ENCODE measurements at regions not wholly inside any gene's neighbourhood (a gene's known extent, or its start where the extent isn't known, plus 50 kb on each side); places are given as distances from the start of the nearest gene placed in this dataset.

- H3K4me3 ChIP-seq (ENCODE audit: low read length): no peak overlapping the region
- H3K27me3 ChIP-seq (ENCODE audit: insufficient read depth, low read length): no peaks in the 10 kb centered on the region
- H3K4me1 ChIP-seq (ENCODE audit: insufficient read depth, low read length): no peaks in the 10 kb centered on the region
- no peaks in the 10 kb centered on the region for H3K9me3 ChIP-seq (ENCODE audit: low read depth, low read length)
Measured at GRCh38 chr6:102517506-102517905, 1124.0 kb downstream of the GRIK2 start.

GRCh38 chr6:102501615-102502014, 1108.1 kb downstream of the GRIK2 start:
- no peaks in the 10 kb centered on the region for H3K27me3 ChIP-seq (ENCODE audit: insufficient read depth, low read length)
- no peaks in the 10 kb centered on the region for H3K9me3 ChIP-seq (ENCODE audit: low read depth, low read length)
- no peak overlapping the region for H3K4me3 ChIP-seq (ENCODE audit: low read length)
- H3K4me1 ChIP-seq (ENCODE audit: insufficient read depth, low read length): no peaks in the 10 kb centered on the region

- Histone ChIP-seq H3K27me3 (ENCODE audit: insufficient read depth, low read length) (no peaks in the 10 kb centered on the region), H3K9me3 (ENCODE audit: low read depth, low read length) (no peaks in the 10 kb centered on the region), H3K4me3 (ENCODE audit: low read length) (no peak overlapping the region), H3K4me1 (ENCODE audit: insufficient read depth, low read length) (no peaks in the 10 kb centered on the region)
Measured at GRCh38 chr6:102494808-102495207, 1101.3 kb downstream of the GRIK2 start.

GRCh38 chr6:102493485-102493884, 1100.0 kb downstream of the GRIK2 start:
- Histone ChIP-seq H3K4me1 (ENCODE audit: insufficient read depth, low read length) (no peaks in the 10 kb centered on the region), H3K27me3 (ENCODE audit: insufficient read depth, low read length) (no peaks in the 10 kb centered on the region), H3K4me3 (ENCODE audit: low read length) (no peak overlapping the region), H3K9me3 (ENCODE audit: low read depth, low read length) (no peaks in the 10 kb centered on the region)

DNA sequence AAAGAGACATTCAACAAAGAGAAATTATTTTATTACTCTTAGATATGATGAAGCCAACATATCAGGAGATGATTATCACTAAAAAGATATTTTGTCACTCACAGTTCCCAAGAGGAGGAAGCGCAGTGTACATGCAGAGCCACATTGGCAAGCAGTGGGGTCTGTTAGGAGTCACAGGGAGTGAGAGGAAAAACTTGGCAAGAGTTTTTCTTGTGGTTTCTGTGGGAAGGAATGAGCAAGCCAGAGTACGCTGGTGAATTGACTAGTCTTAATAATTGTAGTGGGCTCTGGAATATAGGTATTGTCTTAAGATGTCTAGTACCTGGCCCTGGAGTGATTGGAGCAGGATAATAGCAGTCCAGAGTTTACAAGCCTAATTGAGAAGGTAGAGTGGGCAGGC, 1095.2 kb downstream of the GRIK2 start:
- H3K4me3 ChIP-seq (ENCODE audit: low read length): no peak overlapping the region
- H3K9me3 ChIP-seq (ENCODE audit: low read depth, low read length): no peaks in the 10 kb centered on the region
- no peaks in the 10 kb centered on the region for H3K27me3 ChIP-seq (ENCODE audit: insufficient read depth, low read length)
- H3K4me1 ChIP-seq (ENCODE audit: insufficient read depth, low read length): no peaks in the 10 kb centered on the region

DNA sequence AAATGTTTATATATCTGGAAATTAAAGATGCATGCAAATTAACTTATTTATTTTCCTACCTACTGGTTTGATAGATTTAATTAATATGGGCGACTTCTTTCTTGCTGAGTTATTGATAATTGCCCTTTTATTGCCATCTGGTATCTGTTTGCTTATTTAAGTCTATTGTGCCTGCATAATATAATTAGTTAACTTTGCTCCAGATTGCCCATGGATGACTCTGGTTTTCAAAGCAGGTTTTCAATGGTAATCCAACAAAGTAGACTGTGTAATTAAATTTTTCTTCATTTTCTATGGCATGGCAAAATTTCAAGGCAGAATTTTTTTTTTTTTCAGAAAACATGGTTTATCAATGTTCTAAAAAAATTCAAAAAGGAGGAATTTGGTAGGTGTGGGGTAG, 1092.0 kb downstream of the GRIK2 start:
- Histone ChIP-seq H3K9me3 (ENCODE audit: low read depth, low read length) (no peaks in the 10 kb centered on the region), H3K27me3 (ENCODE audit: insufficient read depth, low read length) (no peaks in the 10 kb centered on the region), H3K4me1 (ENCODE audit: insufficient read depth, low read length) (no peaks in the 10 kb centered on the region), H3K4me3 (ENCODE audit: low read length) (no peak overlapping the region)

- no peaks in the 10 kb centered on the region for H3K27me3 ChIP-seq (ENCODE audit: insufficient read depth, low read length)
- H3K9me3 ChIP-seq (ENCODE audit: low read depth, low read length): no peaks in the 10 kb centered on the region
- no peaks in the 10 kb centered on the region for H3K4me1 ChIP-seq (ENCODE audit: insufficient read depth, low read length)
- H3K4me3 ChIP-seq (ENCODE audit: low read length): no peak overlapping the region
Measured at GRCh38 chr6:102474041-102474807, 1080.7 kb downstream of the GRIK2 start.

DNA sequence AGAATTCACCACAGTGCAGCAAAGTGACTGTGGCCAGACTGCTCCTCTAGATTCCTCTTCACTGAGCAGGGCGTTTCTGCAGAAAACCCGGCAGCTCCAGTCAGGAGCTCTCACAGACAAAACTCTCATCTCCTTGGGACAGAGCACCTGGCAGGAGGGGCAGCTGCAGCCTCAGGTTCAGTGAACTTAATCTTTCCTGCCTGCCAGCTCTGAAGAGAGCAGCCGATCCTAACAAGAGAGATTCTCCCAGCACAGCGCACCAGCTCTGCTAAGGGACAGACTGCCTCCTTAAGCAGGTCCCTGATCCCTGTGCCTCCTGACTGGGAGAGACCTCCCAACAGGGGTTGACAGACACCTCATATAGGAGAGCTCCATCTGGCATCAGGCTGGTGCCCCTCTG, 1065.5 kb downstream of the GRIK2 start:
- Histone ChIP-seq H3K4me1 (ENCODE audit: insufficient read depth, low read length) (no peaks in the 10 kb centered on the region), H3K4me3 (ENCODE audit: low read length) (no peak overlapping the region), H3K9me3 (ENCODE audit: low read depth, low read length) (no peaks in the 10 kb centered on the region), H3K27me3 (ENCODE audit: insufficient read depth, low read length) (no peaks in the 10 kb centered on the region)

DNA sequence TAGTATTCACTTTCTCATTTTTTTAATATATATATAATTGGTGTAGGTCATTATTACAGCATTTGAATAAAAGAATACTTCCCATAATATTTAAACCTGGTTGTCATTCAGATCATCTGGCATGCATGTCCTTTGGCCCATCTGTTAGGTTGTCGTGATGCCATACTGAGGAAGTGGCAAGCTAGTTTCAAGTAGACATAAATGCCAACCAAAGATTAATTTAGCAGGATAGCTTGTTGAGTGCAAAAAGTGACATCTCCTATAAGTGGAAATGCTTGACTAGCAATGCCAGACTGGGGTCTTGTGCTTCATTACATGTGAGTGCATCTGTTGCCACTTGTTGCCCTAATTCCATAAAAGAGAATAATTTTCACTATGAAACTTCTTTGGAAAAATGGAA, 1044.7 kb downstream of the GRIK2 start:
- Histone ChIP-seq H3K9me3 (ENCODE audit: low read depth, low read length) (no peaks in the 10 kb centered on the region), H3K4me1 (ENCODE audit: insufficient read depth, low read length) (no peaks in the 10 kb centered on the region), H3K27me3 (ENCODE audit: insufficient read depth, low read length) (no peaks in the 10 kb centered on the region), H3K4me3 (ENCODE audit: low read length) (no peak overlapping the region)

- no peak overlapping the region for H3K4me3 ChIP-seq (ENCODE audit: low read length)
- H3K4me1 ChIP-seq (ENCODE audit: insufficient read depth, low read length): no peaks in the 10 kb centered on the region
- no peaks in the 10 kb centered on the region for H3K27me3 ChIP-seq (ENCODE audit: insufficient read depth, low read length)
- H3K9me3 ChIP-seq (ENCODE audit: low read depth, low read length): no peaks in the 10 kb centered on the region
Measured at GRCh38 chr6:102417368-102417998, 1024.0 kb downstream of the GRIK2 start.

DNA sequence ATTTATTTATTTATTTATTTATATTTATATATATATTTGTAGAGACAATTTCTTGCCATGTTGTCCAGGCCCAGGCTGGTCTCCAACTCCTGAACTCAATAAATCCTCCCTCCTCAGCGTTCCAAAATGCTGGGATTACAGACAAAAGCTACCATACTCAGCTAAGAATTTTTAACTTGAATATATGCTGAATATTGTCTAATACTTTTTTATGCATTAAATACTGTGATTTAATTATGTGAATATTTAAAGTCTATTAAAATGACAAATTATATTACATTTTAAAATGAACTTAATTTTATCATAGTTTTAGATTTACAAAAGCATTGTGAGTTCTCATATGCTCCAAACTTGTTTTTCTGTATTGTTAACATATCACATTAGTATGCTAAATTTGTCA, 1022.4 kb downstream of the GRIK2 start:
- no peak overlapping the region for H3K4me3 ChIP-seq (ENCODE audit: low read length)
- H3K9me3 ChIP-seq (ENCODE audit: low read depth, low read length): no peaks in the 10 kb centered on the region
- H3K27me3 ChIP-seq (ENCODE audit: insufficient read depth, low read length): no peaks in the 10 kb centered on the region
- H3K4me1 ChIP-seq (ENCODE audit: insufficient read depth, low read length): no peaks in the 10 kb centered on the region

DNA sequence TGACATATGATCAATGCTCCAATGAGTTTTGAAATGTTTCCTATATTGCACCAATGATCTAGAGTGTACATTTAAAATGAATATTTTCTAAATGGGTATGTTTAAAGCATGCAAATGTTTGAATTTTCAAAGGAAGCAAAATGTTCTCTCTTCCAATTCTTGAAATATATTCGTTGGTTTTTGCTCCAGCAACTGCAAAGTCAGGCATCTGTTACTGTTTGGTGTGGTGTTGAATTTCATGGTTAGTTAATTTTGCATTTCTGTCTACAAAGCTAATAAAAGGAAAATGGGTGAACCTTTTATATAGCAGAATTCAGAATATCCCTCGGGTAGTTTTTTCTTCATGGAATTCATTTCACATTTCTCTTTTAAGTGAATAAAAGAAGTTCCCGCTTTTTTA, 1018.3 kb downstream of the GRIK2 start:
- no peaks in the 10 kb centered on the region for H3K27me3 ChIP-seq (ENCODE audit: insufficient read depth, low read length)
- no peaks in the 10 kb centered on the region for H3K4me1 ChIP-seq (ENCODE audit: insufficient read depth, low read length)
- no peak overlapping the region for H3K4me3 ChIP-seq (ENCODE audit: low read length)
- H3K9me3 ChIP-seq (ENCODE audit: low read depth, low read length): no peaks in the 10 kb centered on the region

DNA sequence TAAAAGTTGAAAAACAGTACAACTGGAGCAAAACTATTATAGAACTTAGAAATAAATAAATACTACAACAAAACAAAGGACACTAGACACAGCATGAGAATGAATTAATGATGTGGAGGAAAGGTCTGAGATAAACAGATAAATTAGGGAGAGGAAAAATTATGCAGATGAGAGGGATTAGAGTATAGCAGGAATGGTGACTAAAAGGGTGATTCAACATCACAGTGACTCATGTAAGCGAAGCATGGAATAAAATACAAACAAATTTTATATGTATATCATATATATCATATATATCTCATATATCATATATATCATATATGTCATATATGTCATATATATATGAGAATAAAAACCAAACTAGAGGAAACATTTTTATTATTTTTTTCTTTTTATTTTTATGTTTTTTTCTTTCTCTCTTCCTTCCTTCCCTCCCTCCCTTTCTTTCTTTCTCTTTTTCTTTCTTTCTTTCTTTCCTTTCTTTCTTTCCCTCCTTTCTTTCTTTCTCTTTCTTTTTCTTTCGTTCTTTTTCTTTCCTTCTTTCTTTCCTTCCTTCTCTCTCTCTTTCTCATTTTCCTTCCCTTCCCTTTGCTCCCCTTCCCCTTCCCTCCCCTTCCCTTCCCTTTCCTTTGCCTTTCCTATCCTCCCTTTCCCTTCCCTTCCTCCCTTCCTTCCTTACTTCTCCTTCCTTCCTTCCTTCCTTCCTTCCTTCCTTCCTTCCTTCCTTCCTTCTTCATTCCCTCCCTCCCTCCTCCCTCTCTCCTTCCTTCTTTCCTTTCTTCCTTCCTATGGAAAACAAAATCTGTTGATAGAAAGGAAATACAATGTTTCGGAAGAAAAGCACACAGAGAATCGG, 1014.6 kb downstream of the GRIK2 start:
- no peaks in the 10 kb centered on the region for H3K9me3 ChIP-seq (ENCODE audit: low read depth, low read length)
- no peaks in the 10 kb centered on the region for H3K27me3 ChIP-seq (ENCODE audit: insufficient read depth, low read length)
- H3K4me1 ChIP-seq (ENCODE audit: insufficient read depth, low read length): no peaks in the 10 kb centered on the region
- no peak overlapping the region for H3K4me3 ChIP-seq (ENCODE audit: low read length)

DNA sequence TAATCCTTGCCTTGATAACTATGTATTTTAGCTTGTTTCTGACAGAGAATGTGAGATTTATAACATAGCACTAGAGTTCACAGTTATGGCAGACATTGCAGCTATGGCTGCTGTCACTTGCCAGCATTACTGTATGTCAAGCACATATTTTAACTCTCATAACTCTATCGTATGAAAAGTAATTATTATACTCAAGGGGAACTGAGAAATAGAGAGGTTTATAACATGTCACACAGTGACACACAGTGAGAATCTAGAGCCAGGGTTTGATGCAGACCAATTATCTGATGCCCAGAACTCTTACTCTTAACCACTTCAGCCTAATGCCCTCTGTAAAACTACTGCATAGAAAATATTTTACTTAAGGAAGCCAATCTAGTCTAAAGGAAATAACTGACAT, 1012.4 kb downstream of the GRIK2 start:
- Histone ChIP-seq H3K27me3 (ENCODE audit: insufficient read depth, low read length) (no peaks in the 10 kb centered on the region), H3K4me1 (ENCODE audit: insufficient read depth, low read length) (no peaks in the 10 kb centered on the region), H3K4me3 (ENCODE audit: low read length) (no peak overlapping the region)

DNA sequence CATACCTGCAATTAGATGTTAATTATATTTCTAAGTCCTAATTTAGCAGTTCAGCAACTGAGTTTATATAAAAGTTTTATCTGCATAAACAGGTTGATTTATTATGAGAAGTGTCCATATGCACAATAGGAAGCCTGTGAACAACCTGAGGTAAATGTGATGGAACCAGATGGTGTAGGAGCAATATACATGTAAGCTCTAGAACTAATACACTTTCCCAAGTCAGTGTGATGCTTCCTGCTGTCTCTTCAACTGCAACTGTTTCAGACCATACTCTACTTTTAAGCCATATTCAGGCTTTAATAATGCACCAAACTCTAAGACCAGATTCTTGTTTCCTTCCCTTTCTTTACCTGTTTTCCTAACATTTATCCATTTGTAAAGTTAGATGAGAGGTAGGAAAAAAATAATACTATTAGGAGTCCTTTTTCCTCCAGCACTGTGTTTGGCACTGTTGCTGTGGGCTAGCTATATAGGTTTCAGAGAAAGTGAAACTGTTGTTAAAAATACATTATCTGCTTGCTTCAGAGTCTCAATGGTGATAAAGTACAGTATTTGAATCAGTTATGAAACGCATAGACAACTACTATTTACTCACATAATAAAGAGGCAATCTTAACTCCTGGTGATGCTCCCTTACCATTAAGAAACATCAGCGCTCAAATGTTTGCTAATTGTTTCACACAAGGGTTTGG, 1009.3 kb downstream of the GRIK2 start:
- no peaks in the 10 kb centered on the region for H3K27me3 ChIP-seq (ENCODE audit: insufficient read depth, low read length)
- no peaks in the 10 kb centered on the region for H3K9me3 ChIP-seq (ENCODE audit: low read depth, low read length)
- H3K4me3 ChIP-seq (ENCODE audit: low read length): no peak overlapping the region
- H3K4me1 ChIP-seq (ENCODE audit: insufficient read depth, low read length): no peaks in the 10 kb centered on the region

More for the DNA sequence above, 1012.4 kb downstream of the GRIK2 start:
- H3K9me3 ChIP-seq (ENCODE audit: low read depth, low read length): no peaks in the 10 kb centered on the region

Measured in mononuclear cell (primary cell).